ENCODE measurements at regions not wholly inside any gene's neighbourhood (a gene's known extent, or its start where the extent isn't known, plus 50 kb on each side); places are given as distances from the start of the nearest gene placed in this dataset.

GRCh38 chr12:115583591-115583990, 693.9 kb downstream of the MED13L start:
- H3K27ac Mint-ChIP-seq = no peak overlapping the region
- Histone ChIP-seq H3K36me3 (ENCODE audit: insufficient read depth, low read length) (no peaks in the 10 kb centered on the region), H3K4me1 (ENCODE audit: insufficient read depth, low read length) (no peaks in the 10 kb centered on the region), H3K27ac (ENCODE audit: low read depth, low read length) (no peak overlapping the region), H3K27me3 (ENCODE audit: insufficient read depth, low read length, poor library complexity, severe bottlenecking) (no peaks in the 10 kb centered on the region), H3K9me3 (ENCODE audit: low read length) (no peaks in the 10 kb centered on the region), H3K4me3 (ENCODE audit: low read length) (no peak overlapping the region)
- DNase-seq = no peak
- peaks cover 0 to 5% (median 0%) of the 10 kb centered on the region in 5 donors for H3K9me3 Mint-ChIP-seq
- H3K36me3 Mint-ChIP-seq = no peaks in the 10 kb centered on the region
- CTCF ChIA-PET = no interaction called here
- POLR2A ChIA-PET = no interaction called here
- H3K4me1 Mint-ChIP-seq = no peaks in the 10 kb centered on the region
- no peaks in the 10 kb centered on the region for H3K27me3 Mint-ChIP-seq
- H3K4me3 Mint-ChIP-seq = no peak overlapping the region

GRCh38 chr12:115577401-115577800, 700.1 kb downstream of the MED13L start:
- Histone ChIP-seq H3K36me3 (ENCODE audit: insufficient read depth, low read length) (no peaks in the 10 kb centered on the region), H3K4me1 (ENCODE audit: insufficient read depth, low read length) (no peaks in the 10 kb centered on the region), H3K9me3 (ENCODE audit: low read length) (no peaks in the 10 kb centered on the region), H3K27ac (ENCODE audit: low read depth, low read length) (no peak overlapping the region), H3K27me3 (ENCODE audit: insufficient read depth, low read length, poor library complexity, severe bottlenecking) (no peaks in the 10 kb centered on the region), H3K4me3 (ENCODE audit: low read length) (no peak overlapping the region)
- no peak overlapping the region for H3K27ac Mint-ChIP-seq
- DNase-seq = no peak
- POLR2A ChIA-PET = no interaction called here
- peaks cover 0 to 11% (median 0%) of the 10 kb centered on the region in 5 donors for H3K9me3 Mint-ChIP-seq
- H3K4me1 Mint-ChIP-seq = no peaks in the 10 kb centered on the region
- no peak overlapping the region for H3K4me3 Mint-ChIP-seq
- CTCF ChIA-PET = no interaction called here
- H3K27me3 Mint-ChIP-seq = no peaks in the 10 kb centered on the region
- no peaks in the 10 kb centered on the region for H3K36me3 Mint-ChIP-seq

DNA sequence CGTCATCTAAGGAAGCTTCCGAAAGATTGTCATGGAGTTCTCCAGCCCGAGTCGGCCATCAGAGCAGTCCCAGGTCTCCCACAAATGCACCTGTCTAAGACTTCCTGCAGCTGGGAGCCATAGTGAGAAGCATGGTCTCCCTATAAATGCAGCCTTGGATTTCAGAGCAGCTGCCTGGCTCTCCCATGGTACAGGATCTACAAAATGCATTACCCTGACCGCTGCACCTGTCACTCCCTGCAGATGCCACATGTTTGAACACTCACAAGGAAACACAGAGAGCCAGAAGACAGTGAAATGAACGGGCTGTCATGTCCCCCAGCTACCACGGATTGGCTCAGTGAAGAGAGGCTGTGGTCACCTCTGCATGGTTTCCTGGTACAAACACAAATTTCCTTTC, 702.7 kb downstream of the MED13L start:
- ChIA-PET CTCF (no interaction called here), POLR2A (no interaction called here)
- Mint-ChIP-seq H3K4me3 (no peak overlapping the region), H3K27me3 (peaks cover 0 to 2% of the 10 kb centered on the region in 2 donors), H3K9me3 (peaks cover 0 to 16% (median 2%) of the 10 kb centered on the region in 5 donors), H3K36me3 (no peaks in the 10 kb centered on the region), H3K27ac (no peak overlapping the region), H3K4me1 (no peaks in the 10 kb centered on the region)
- no peaks in the 10 kb centered on the region for H3K27me3 ChIP-seq (ENCODE audit: insufficient read depth, low read length, poor library complexity, severe bottlenecking)
- no peaks in the 10 kb centered on the region for H3K4me1 ChIP-seq (ENCODE audit: insufficient read depth, low read length)
- no peak for DNase-seq
- no peaks in the 10 kb centered on the region for H3K9me3 ChIP-seq (ENCODE audit: low read length)
- H3K4me3 ChIP-seq (ENCODE audit: low read length) = no peak overlapping the region
- H3K36me3 ChIP-seq (ENCODE audit: insufficient read depth, low read length) = no peaks in the 10 kb centered on the region
- H3K27ac ChIP-seq (ENCODE audit: low read depth, low read length) = no peak overlapping the region

- Histone ChIP-seq H3K27ac (ENCODE audit: low read depth, low read length) (no peak overlapping the region), H3K27me3 (ENCODE audit: insufficient read depth, low read length, poor library complexity, severe bottlenecking) (no peaks in the 10 kb centered on the region), H3K36me3 (ENCODE audit: insufficient read depth, low read length) (no peaks in the 10 kb centered on the region), H3K4me1 (ENCODE audit: insufficient read depth, low read length) (no peaks in the 10 kb centered on the region), H3K9me3 (ENCODE audit: low read length) (no peaks in the 10 kb centered on the region), H3K4me3 (ENCODE audit: low read length) (no peak overlapping the region)
- peaks cover 0 to 11% (median 2%) of the 10 kb centered on the region in 5 donors for H3K9me3 Mint-ChIP-seq
- no peak overlapping the region for H3K4me3 Mint-ChIP-seq
- ChIA-PET CTCF (no interaction called here), POLR2A (no interaction called here)
- no peaks in the 10 kb centered on the region for H3K36me3 Mint-ChIP-seq
- H3K27ac Mint-ChIP-seq = no peak overlapping the region
- no peaks in the 10 kb centered on the region for H3K4me1 Mint-ChIP-seq
- DNase-seq = no peak
- H3K27me3 Mint-ChIP-seq = peaks cover 0 to 4% of the 10 kb centered on the region in 2 donors
Observed at GRCh38 chr12:115572440-115572839, 705.1 kb downstream of the MED13L start.

- no peak overlapping the region for H3K4me3 Mint-ChIP-seq
- POLR2A ChIA-PET = no interaction called here
Observed at GRCh38 chr12:115571446-115571845, 706.0 kb downstream of the MED13L start.

GRCh38 chr12:115571027-115571426, 706.5 kb downstream of the MED13L start:
- H3K4me1 Mint-ChIP-seq = no peaks in the 10 kb centered on the region
- H3K4me1 ChIP-seq (ENCODE audit: insufficient read depth, low read length) = no peaks in the 10 kb centered on the region
- H3K36me3 ChIP-seq (ENCODE audit: insufficient read depth, low read length) = no peaks in the 10 kb centered on the region
- ChIA-PET POLR2A (no interaction called here), CTCF (no interaction called here)
- no peaks in the 10 kb centered on the region for H3K9me3 ChIP-seq (ENCODE audit: low read length)
- no peak overlapping the region for H3K4me3 Mint-ChIP-seq
- H3K27me3 ChIP-seq (ENCODE audit: insufficient read depth, low read length, poor library complexity, severe bottlenecking) = no peaks in the 10 kb centered on the region
- peaks cover 0 to 11% (median 2%) of the 10 kb centered on the region in 5 donors for H3K9me3 Mint-ChIP-seq
- H3K36me3 Mint-ChIP-seq = no peaks in the 10 kb centered on the region
- H3K27ac Mint-ChIP-seq = peak overlapping the region in 1 of 8 donors; percentile 48
- H3K4me3 ChIP-seq (ENCODE audit: low read length) = no peak overlapping the region
- H3K27me3 Mint-ChIP-seq = peaks cover 0 to 4% of the 10 kb centered on the region in 2 donors
- no peak for DNase-seq
- H3K27ac ChIP-seq (ENCODE audit: low read depth, low read length) = no peak overlapping the region

More at GRCh38 chr12:115571446-115571845, 706.0 kb downstream of the MED13L start:
- Mint-ChIP-seq H3K4me1 (no peaks in the 10 kb centered on the region), H3K27ac (no peak overlapping the region), H3K36me3 (no peaks in the 10 kb centered on the region), H3K9me3 (peaks cover 0 to 11% (median 2%) of the 10 kb centered on the region in 5 donors), H3K27me3 (peaks cover 0 to 4% of the 10 kb centered on the region in 2 donors)
- Histone ChIP-seq H3K4me3 (ENCODE audit: low read length) (no peak overlapping the region), H3K27ac (ENCODE audit: low read depth, low read length) (no peak overlapping the region), H3K9me3 (ENCODE audit: low read length) (no peaks in the 10 kb centered on the region), H3K4me1 (ENCODE audit: insufficient read depth, low read length) (no peaks in the 10 kb centered on the region), H3K36me3 (ENCODE audit: insufficient read depth, low read length) (no peaks in the 10 kb centered on the region), H3K27me3 (ENCODE audit: insufficient read depth, low read length, poor library complexity, severe bottlenecking) (no peaks in the 10 kb centered on the region)
- no peak for DNase-seq
- CTCF ChIA-PET = no interaction called here

- Mint-ChIP-seq H3K4me3 (no peak overlapping the region), H3K4me1 (no peaks in the 10 kb centered on the region), H3K27ac (no peak overlapping the region), H3K9me3 (peaks cover 0 to 11% (median 3%) of the 10 kb centered on the region in 5 donors), H3K36me3 (no peaks in the 10 kb centered on the region), H3K27me3 (peaks cover 0 to 4% of the 10 kb centered on the region in 2 donors)
- H3K4me3 ChIP-seq (ENCODE audit: low read length) = no peak overlapping the region
- no peaks in the 10 kb centered on the region for H3K9me3 ChIP-seq (ENCODE audit: low read length)
- ChIA-PET POLR2A (no interaction called here), CTCF (no interaction called here)
- no peaks in the 10 kb centered on the region for H3K27me3 ChIP-seq (ENCODE audit: insufficient read depth, low read length, poor library complexity, severe bottlenecking)
- DNase-seq = no peak
- no peak overlapping the region for H3K27ac ChIP-seq (ENCODE audit: low read depth, low read length)
- no peaks in the 10 kb centered on the region for H3K36me3 ChIP-seq (ENCODE audit: insufficient read depth, low read length)
- H3K4me1 ChIP-seq (ENCODE audit: insufficient read depth, low read length) = no peaks in the 10 kb centered on the region
Observed at GRCh38 chr12:115570069-115570777, 707.3 kb downstream of the MED13L start.

- Histone ChIP-seq H3K27ac (ENCODE audit: low read depth, low read length) (no peak overlapping the region), H3K4me3 (ENCODE audit: low read length) (no peak overlapping the region), H3K4me1 (ENCODE audit: insufficient read depth, low read length) (no peaks in the 10 kb centered on the region), H3K9me3 (ENCODE audit: low read length) (no peaks in the 10 kb centered on the region), H3K36me3 (ENCODE audit: insufficient read depth, low read length) (no peaks in the 10 kb centered on the region), H3K27me3 (ENCODE audit: insufficient read depth, low read length, poor library complexity, severe bottlenecking) (no peaks in the 10 kb centered on the region)
- ChIA-PET POLR2A (no interaction called here), CTCF (no interaction called here)
- no peaks in the 10 kb centered on the region for H3K4me1 Mint-ChIP-seq
- no peak overlapping the region for H3K27ac Mint-ChIP-seq
- no peaks in the 10 kb centered on the region for H3K36me3 Mint-ChIP-seq
- H3K4me3 Mint-ChIP-seq = peak overlapping the region in 1 of 7 donors; percentile 62
- DNase-seq = no peak
- H3K9me3 Mint-ChIP-seq = peaks cover 0 to 11% (median 2%) of the 10 kb centered on the region in 5 donors
- H3K27me3 Mint-ChIP-seq = peaks cover 0 to 4% of the 10 kb centered on the region in 2 donors
Observed at GRCh38 chr12:115569345-115570068, 708.0 kb downstream of the MED13L start.

All from CD8-positive, alpha-beta memory T cell (primary cell).